Keratinocyte (primary cell): ENCODE measurements at regions not wholly inside any gene's neighbourhood (a gene's known extent, or its start where the extent isn't known, plus 50 kb on each side); places are given as distances from the start of the nearest gene placed in this dataset.

Experiments
- CTCF ChIP-seq, 3 experiments: IDR thresholded peaks in 1 of 3; conservative IDR thresholded peaks in 1 of 3; optimal IDR thresholded peaks in 1 of 3; 2 replicates in 2 of 3; 3 replicates in 1 of 3; pipeline versions ENCODE3 to v1.5.1; 2011; ENCODE audit warnings: low read length in 3 of 3, mild to moderate bottlenecking in 3 of 3, moderate library complexity in 2 of 3, control low read depth in 1 of 3, inconsistent platforms in 1 of 3; ENCODE audit not compliant: insufficient read depth in 2 of 3; ENCODE audit errors: extremely low read depth in 1 of 3
- EZH2 ChIP-seq: IDR thresholded peaks from one replicate; pipeline ENCODE4 v1.6.1; 2012; ENCODE audit warnings: inconsistent platforms, mild to moderate bottlenecking, low read length, moderate library complexity

- TF ChIP-seq CTCF (optimal IDR thresholded peaks at IDR 0.05 in 1 of 3, IDR thresholded peaks at IDR 0.05 in 1 of 3, conservative IDR thresholded peaks at IDR 0.05 in 1 of 3; ENCODE audit: extremely low read depth in 1 of 3, insufficient read depth in 2 of 3, low read length in 3 of 3) (no peak), EZH2 (no peak)
Measured at GRCh38 chr21:41037212-41037611, 130.7 kb upstream of the BACE2 start.
